Caco-2 (cell line): ENCODE measurements at regions not wholly inside any gene's neighbourhood (a gene's known extent, or its start where the extent isn't known, plus 50 kb on each side); places are given as distances from the start of the nearest gene placed in this dataset.

Source experiments
- BruUV-seq: library from RNA; stranded (reverse); fragments of 400-500 nt; replicated peaks from 2 replicates; lab custom pipeline; 2021; lab: Mats Ljungman, UMichigan
- CTCF ChIA-PET: fragments of 300-600 bp; sonication (Branson Sonifier 250); formaldehyde crosslinking; loops from one replicate; lab custom pipeline; 2022; ENCODE audit warnings: antibody characterized with exemption; lab: Charles Lee
- POLR2A ChIA-PET: fragments of 300-600 bp; sonication (Branson Sonifier 250); formaldehyde crosslinking; loops from one replicate; lab custom pipeline; 2022; ENCODE audit warnings: antibody characterized with exemption; lab: Charles Lee
- DNase-seq, 2 experiments: peaks; one replicate each; pipeline versions ENCODE4 v3.0.0 to v3.0.0-alpha.2; 2020 to 2022
- H3K27me3 ChIP-seq: replicated peaks from 2 replicates; pipeline ENCODE4 v1.6.0; 2011; ENCODE audit warnings: low read length; ENCODE audit not compliant: control insufficient read depth, insufficient read depth
- H3K36me3 ChIP-seq: 2 replicates; pipeline ENCODE4 v1.5.1; 2011; ENCODE audit warnings: low read length; ENCODE audit not compliant: control insufficient read depth, insufficient read depth
- H3K4me1 ChIP-seq: fragments of 250-450 bp; sonication (Bioruptor Pico); 2 replicates; pipeline ENCODE4 v1.5.1; 2020; ENCODE audit warnings: mild to moderate bottlenecking
- H3K4me3 ChIP-seq: 2 replicates; pipeline ENCODE4 v1.5.1; 2011; ENCODE audit warnings: low read depth, mild to moderate bottlenecking, control low read depth, low read length
- H3K9me3 ChIP-seq: fragments of 250-450 bp; sonication (Bioruptor Pico); 2 replicates; pipeline ENCODE4 v1.5.1; 2020; ENCODE audit warnings: mild to moderate bottlenecking, moderate library complexity
- H3K27ac Mint-ChIP-seq: one replicate; pipeline ENCODE4 v1.8.0; 2022; ENCODE audit warnings: mixed read lengths; ENCODE audit not compliant: unreplicated experiment
- H3K27me3 Mint-ChIP-seq: one replicate; pipeline ENCODE4 v1.8.0; 2022; ENCODE audit warnings: mixed read lengths; ENCODE audit not compliant: insufficient read depth, unreplicated experiment
- H3K36me3 Mint-ChIP-seq: one replicate; pipeline ENCODE4 v1.8.0; 2022; ENCODE audit warnings: mild to moderate bottlenecking, mixed read lengths; ENCODE audit not compliant: insufficient read depth, unreplicated experiment
- H3K4me1 Mint-ChIP-seq: one replicate; pipeline ENCODE4 v1.8.0; 2022; ENCODE audit warnings: low read depth, mixed read lengths; ENCODE audit not compliant: unreplicated experiment
- H3K4me3 Mint-ChIP-seq: one replicate; pipeline ENCODE4 v1.8.0; 2022; ENCODE audit warnings: mild to moderate bottlenecking, moderate library complexity, mixed read lengths; ENCODE audit not compliant: unreplicated experiment
- H3K9me3 Mint-ChIP-seq: one replicate; pipeline ENCODE4 v1.8.0; 2022; ENCODE audit warnings: mixed read lengths; ENCODE audit not compliant: unreplicated experiment
- intact Hi-C: fragments of 100-400 bp; cut with micrococcal nuclease; formaldehyde crosslinking; loops from one replicate; pipeline ENCODE4 v1.10.0; 2022; ENCODE audit not compliant: unreplicated experiment
- TF ChIP-seq, protein P1 (sequence below), 2 experiments: fragments of 200-600 bp in 1 of 2; IDR thresholded peaks; 1 replicate in 1 of 2; 2 replicates in 1 of 2; pipeline versions ENCODE4 v1.5.1 to v1.8.0; 2011 to 2022; ENCODE audit warnings: antibody characterized with exemption in 1 of 2, control low read depth in 1 of 2, inconsistent platforms in 1 of 2, low read depth in 1 of 2, low read length in 1 of 2, mild to moderate bottlenecking in 1 of 2, moderate library complexity in 1 of 2; ENCODE audit not compliant: insufficient read depth in 1 of 2, severe bottlenecking in 1 of 2, unreplicated experiment in 1 of 2

DNA sequence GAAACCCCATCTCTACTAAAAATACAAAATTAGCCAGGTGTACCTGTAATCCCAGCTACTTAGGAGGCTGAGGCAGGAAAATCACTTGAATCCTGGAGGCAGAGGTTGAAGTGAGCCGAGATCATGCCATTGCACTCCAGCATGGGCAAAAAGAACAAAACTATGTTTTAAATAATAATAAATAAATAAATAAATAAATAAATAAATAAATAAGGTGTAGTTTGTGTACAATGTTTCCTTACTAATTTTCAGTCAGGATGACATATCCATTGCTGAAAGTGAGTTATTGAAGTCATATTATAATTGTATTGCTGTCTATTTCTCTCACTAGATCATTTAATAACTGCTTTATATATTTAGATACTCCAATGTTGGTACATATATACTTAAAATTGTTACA is 581.5 kb upstream of the DAB2 start:
- ChIA-PET POLR2A (no interaction called here), CTCF (no interaction called here)
- Histone ChIP-seq H3K4me3 (no peak overlapping the region), H3K9me3 (no peaks in the 10 kb centered on the region), H3K27me3 (no peaks in the 10 kb centered on the region), H3K4me1 (no peaks in the 10 kb centered on the region), H3K36me3 (no peaks in the 10 kb centered on the region)
- DNase-seq: no peak
- Mint-ChIP-seq H3K36me3 (no peaks in the 10 kb centered on the region), H3K4me1 (no peaks in the 10 kb centered on the region), H3K27ac (no peak overlapping the region), H3K27me3 (no peaks in the 10 kb centered on the region), H3K4me3 (no peak overlapping the region), H3K9me3 (no peaks in the 10 kb centered on the region)
- no TSS peak for BruUV-seq
- TF ChIP-seq, protein P1, sequence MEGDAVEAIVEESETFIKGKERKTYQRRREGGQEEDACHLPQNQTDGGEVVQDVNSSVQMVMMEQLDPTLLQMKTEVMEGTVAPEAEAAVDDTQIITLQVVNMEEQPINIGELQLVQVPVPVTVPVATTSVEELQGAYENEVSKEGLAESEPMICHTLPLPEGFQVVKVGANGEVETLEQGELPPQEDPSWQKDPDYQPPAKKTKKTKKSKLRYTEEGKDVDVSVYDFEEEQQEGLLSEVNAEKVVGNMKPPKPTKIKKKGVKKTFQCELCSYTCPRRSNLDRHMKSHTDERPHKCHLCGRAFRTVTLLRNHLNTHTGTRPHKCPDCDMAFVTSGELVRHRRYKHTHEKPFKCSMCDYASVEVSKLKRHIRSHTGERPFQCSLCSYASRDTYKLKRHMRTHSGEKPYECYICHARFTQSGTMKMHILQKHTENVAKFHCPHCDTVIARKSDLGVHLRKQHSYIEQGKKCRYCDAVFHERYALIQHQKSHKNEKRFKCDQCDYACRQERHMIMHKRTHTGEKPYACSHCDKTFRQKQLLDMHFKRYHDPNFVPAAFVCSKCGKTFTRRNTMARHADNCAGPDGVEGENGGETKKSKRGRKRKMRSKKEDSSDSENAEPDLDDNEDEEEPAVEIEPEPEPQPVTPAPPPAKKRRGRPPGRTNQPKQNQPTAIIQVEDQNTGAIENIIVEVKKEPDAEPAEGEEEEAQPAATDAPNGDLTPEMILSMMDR (IDR thresholded peaks at IDR 0.05; ENCODE audit: insufficient read depth in 1 of 2, low read depth in 1 of 2, low read length in 1 of 2, severe bottlenecking in 1 of 2, unreplicated experiment in 1 of 2): no peak
- intact Hi-C loops: no loop called here

DNA sequence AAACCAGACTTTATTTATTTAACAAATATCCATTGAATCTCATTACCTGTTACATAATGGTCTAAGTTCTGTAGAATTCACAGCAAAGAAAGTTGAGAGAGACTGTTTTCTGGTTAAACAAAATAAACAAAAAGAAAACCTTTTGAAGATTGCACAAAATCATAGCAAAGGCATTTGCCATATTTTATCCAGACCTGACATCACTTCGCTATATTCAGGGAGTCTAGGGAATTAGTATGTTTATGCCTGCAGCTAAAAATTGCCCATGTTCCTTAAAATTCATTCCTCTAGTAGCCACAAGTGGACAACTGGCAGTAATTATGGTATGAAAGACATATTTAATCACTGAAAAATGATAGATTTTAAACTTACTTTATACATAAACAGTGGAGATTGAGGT is 577.0 kb upstream of the DAB2 start:
- Mint-ChIP-seq H3K36me3 (no peaks in the 10 kb centered on the region), H3K4me3 (no peak overlapping the region), H3K27ac (no peak overlapping the region), H3K27me3 (no peaks in the 10 kb centered on the region), H3K9me3 (no peaks in the 10 kb centered on the region), H3K4me1 (no peaks in the 10 kb centered on the region)
- DNase-seq: no peak
- Histone ChIP-seq H3K9me3 (no peaks in the 10 kb centered on the region), H3K4me1 (no peaks in the 10 kb centered on the region), H3K4me3 (no peak overlapping the region), H3K36me3 (no peaks in the 10 kb centered on the region), H3K27me3 (no peaks in the 10 kb centered on the region)
- TF ChIP-seq, protein P1 (IDR thresholded peaks at IDR 0.05; ENCODE audit: insufficient read depth in 1 of 2, low read depth in 1 of 2, low read length in 1 of 2, severe bottlenecking in 1 of 2, unreplicated experiment in 1 of 2): no peak
- ChIA-PET POLR2A (no interaction called here), CTCF (no interaction called here)
- intact Hi-C loops: no loop called here
- BruUV-seq: no TSS peak

DNA sequence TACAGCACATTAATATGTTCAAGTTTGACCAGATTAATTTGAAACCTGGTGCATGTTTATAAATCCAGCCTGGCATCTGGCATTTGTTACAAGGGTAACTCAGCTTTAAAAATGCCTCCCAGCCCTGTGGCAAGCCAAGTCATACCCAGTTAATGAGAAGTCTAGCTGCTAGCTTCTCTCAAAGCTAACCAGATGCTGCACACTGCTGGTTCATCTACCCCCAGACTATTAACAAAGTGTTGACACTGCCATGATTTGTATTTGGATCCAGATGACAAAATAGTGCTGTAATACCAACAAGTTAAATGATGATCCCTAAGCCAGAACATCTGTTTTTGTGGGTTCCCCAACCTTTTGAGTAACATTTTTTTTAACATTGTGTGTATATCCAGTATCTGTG is 573.7 kb upstream of the DAB2 start:
- no peak overlapping the region for H3K27ac Mint-ChIP-seq
- Histone ChIP-seq H3K4me3 (no peak overlapping the region), H3K4me1 (no peaks in the 10 kb centered on the region), H3K27me3 (no peaks in the 10 kb centered on the region), H3K9me3 (no peaks in the 10 kb centered on the region), H3K36me3 (no peaks in the 10 kb centered on the region)
- intact Hi-C loops: no loop called here
- TF ChIP-seq, protein P1 (IDR thresholded peaks at IDR 0.05; ENCODE audit: insufficient read depth in 1 of 2, low read depth in 1 of 2, low read length in 1 of 2, severe bottlenecking in 1 of 2, unreplicated experiment in 1 of 2): no peak
- BruUV-seq: no TSS peak
- no peaks in the 10 kb centered on the region for H3K36me3 Mint-ChIP-seq
- H3K27me3 Mint-ChIP-seq: no peaks in the 10 kb centered on the region
- no peaks in the 10 kb centered on the region for H3K4me1 Mint-ChIP-seq
- no peak overlapping the region for H3K4me3 Mint-ChIP-seq
- H3K9me3 Mint-ChIP-seq: no peaks in the 10 kb centered on the region
- DNase-seq: no peak
- ChIA-PET POLR2A (no interaction called here), CTCF (no interaction called here)
